Kidney capillary endothelial cell (primary cell): ENCODE measurements at regions not wholly inside any gene's neighbourhood (a gene's known extent, or its start where the extent isn't known, plus 50 kb on each side); places are given as distances from the start of the nearest gene placed in this dataset.
"Not testable (repeated sequence)": the region's sequence is repeated elsewhere in the genome, so short reads cannot be mapped to it uniquely, and the experiment has no call there.

Experiments
- DNase-seq: peaks from one replicate; pipeline ENCODE4 v3.0.0-alpha.2; 2018; ENCODE audit warnings: low spot score

DNA sequence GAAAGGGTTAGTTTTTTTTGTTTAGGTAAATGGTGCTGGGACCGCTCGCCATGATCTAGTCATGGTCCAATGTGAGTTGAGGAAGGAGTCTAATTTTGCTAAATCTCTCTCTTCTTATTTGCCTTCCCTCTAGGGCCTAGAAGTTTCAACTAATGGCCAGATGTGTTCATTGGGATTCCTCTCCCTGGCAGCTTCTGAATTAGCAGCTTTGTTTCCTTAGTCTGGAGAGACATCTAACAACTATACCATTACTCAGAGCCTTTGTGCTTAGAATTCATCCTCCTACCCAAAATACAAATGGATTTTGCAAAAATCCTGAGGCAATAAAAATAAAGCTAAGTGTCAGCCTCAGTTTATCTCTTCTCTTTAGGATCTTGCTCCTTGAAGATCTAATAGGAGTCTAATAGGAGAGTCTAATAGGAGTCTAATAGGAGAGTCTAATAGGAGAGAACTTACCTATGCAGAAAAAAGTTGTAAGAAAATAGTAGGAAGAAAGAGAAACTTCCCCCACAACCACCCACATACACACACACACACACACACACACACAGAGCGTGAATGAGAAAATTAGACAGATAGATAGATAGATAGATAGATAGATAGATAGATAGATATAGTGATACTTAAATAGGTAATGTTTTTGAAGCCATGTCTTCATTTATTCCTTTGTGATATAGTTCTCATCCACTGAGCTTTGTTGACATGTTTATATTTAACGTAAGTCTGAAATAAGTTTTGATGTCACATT lies 980.5 kb upstream of the CNTN5 start:
- no peak for DNase-seq

DNA sequence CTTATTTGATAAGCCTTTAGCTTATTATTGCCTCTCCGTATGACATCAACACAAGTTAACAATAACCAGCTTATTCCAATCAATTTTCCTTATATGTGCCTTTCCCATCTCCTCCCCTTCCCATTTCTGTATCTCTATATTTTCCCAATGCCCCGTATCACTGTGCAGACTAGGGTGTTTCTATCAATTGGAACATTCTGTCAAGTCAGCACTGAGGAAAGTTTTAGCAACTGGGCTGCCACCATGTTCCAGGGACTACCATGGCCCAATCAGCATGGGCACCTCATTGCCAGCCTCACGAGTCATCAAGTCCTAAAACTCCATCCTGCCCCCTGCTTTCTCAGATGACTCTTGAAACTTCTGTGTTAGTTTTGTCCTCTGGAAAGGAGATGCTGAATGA lies 973.1 kb upstream of the CNTN5 start:
- DNase-seq = no peak

GRCh38 chr11:98053851-98054250 lies 966.9 kb upstream of the CNTN5 start:
- DNase-seq = no peak

DNA sequence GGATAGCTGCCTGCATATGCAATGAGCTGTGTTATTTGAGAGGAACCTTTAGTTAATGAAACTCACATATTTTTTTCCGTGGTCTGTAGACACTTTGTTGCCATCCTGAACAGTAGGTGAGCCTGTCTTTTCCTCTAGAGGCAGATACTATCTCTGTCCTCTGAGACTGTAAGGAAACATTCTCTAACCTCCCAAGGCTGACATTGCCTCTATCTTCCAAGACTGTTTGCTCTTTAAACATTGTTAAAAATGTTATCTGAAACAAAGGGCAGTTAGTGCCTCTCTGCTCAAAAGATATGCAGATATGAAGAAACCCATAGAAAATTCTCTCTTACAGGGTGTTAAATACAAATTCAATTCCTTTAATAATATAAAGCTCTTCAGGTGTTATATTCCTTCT lies 963.8 kb upstream of the CNTN5 start:
- no peak for DNase-seq

DNA sequence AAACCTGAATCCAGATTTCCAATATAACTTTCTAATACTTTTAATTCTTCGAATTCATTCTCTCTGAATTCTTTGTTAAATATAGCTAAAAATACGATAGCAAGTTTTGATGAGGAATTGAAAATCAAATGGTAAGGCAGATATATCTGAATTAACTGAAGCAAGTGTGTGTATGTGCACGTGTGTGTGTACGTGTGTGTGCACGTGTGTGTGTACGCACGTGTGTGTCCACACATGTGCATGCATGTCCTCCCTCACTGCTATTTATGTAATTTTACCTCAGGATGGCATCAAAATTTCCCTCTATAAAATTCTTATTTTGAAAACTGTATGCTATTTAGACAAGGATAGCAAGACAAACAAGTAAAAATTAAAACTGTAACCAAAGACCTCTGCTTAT lies 961.3 kb upstream of the CNTN5 start:
- no peak for DNase-seq

DNA sequence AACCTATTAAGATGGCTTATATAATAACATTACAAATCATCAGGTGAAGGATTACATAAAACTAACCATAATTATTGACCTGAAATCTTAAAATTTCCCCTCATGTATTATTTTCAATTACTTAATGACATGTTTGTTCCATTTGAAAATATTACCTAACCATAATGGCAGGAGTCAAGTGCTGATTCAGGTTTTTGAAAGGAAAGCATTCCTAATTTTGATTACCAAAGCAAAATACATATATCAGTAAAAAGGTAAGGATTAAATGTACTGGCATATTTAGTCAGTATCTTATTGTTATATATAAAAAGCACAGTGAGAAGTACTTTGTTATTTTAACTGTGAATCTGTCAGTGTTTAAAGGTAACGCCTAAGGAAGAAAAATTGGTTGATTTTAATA lies 960.0 kb upstream of the CNTN5 start:
- DNase-seq = no peak

- DNase-seq = no peak
Measured at GRCh38 chr11:98061858-98062257, 958.9 kb upstream of the CNTN5 start.

DNA sequence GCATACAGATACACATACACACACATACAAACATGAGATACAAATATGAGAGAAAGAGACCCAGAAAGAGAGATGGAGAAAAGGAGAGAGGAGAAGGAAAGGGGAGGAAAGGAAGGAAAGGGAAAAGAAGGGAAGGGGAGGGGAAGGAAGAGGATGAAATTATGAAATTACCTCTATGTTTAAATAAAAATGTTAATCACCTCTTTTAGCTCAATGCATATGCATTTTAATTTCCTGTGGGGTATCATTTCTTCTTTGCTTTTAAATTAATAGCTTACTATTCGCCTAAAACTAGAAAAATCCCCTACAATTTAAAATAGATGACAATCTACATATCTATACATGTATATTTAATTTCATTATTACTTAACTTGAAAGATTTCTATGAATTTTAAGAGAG lies 958.0 kb upstream of the CNTN5 start:
- DNase-seq = no peak

GRCh38 chr11:98068251-98068650 lies 952.5 kb upstream of the CNTN5 start:
- no peak for DNase-seq

DNA sequence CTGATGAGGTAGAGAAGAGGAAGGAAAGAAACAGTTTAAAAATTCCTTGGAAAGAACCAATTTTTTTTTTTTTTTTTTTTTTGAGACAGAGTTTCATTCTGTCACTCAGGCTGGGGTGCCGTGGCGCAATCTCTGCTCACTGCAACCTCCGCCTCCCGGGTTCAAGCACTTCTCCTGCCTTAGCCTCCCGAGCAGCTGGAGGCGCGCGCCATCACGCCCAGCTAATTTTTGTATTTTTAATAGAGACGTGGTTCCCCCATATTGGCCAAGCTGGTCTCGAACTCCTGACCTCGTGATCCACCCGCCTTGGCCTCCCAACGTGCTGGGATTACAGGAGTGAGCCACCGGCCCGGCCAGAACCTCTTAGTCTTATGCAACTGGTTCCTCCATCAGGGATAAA lies 951.6 kb upstream of the CNTN5 start:
- DNase-seq = not testable (repeated sequence)

DNA sequence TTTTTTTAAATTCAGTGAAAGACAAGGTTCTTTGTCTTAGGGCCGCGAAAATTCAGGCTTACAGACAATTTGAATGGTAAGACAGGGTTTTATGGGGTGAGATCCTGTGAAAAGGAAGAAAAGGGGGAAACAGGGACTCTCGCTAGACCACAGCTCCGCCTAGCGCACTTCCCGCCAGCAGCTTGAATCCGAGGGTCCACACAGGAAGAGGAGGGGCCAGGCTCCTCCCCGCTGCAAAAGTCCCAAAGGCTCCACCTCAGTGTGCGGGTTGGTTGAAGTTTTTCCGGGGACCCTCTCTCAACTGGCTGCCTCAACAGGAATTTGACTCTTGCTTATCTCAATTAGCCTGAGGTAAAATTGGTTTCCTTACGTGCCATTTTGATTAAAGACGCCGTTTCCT lies 950.9 kb upstream of the CNTN5 start:
- DNase-seq = no peak

DNA sequence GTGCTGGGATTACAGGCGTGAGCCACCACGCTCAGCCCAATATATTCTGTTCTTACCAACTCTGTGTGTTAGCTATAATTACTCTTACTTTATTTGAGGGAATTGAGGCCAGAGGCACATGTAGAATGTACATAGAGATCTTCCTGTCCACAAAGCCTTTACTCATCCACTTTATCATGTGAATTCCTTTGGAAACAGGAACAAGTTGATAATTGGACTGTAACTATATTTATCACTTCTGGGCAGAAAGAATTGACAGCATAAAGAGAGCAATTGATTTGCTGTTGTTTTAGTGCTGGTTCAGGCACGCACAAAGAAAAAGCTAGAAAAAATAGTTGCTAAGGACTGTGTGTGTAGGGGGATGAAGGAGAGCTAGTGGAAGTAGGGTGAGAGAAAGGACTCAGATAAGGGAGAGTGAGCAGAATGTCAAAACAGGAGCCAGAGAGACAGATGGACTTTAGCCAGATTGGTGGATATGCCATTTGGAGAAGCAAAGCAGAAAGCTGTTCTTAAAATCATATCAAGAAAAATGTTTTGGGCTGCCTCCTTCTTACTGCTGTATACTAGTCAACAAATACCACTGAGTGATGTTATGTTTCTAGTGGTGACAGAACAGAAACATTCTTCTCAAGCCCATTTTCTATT lies 929.8 kb upstream of the CNTN5 start:
- DNase-seq = no peak

DNA sequence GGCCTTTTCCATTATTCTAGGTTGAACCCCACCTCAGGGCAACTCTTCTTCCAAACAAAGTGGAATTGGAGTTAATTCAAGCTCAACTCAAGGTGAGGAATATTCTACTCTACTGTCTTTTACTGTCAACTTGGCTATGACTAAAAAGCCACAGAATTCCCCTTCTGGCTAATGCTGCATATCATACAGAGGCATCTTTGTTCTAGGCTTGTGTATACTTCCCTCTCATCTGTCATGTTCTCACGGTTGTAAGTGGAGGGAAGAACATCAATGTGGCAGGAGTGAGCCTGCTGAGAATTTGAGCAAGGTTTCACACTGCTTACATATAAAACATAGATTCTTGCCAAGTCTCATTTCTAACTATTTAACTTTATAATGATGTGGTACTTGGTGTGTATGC lies 921.4 kb upstream of the CNTN5 start:
- no peak for DNase-seq

DNA sequence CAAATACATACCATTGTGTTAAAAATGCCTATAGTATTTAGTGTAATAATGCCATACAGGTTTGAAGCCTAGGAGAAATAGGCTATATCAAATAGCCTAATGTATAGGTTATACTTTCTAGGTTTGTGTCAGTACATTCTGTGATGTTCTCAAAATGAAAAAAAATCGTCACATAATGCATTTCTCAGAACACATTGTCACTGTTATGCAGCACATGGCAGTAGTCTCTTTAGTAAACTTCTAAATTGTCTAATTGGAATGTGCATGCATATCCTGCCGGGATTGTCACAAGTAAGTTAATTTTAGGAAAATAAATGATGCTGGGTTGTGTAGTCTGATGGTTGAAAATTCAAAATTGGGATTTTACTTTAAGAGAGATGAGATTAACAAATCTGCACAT lies 920.1 kb upstream of the CNTN5 start:
- DNase-seq = no peak

DNA sequence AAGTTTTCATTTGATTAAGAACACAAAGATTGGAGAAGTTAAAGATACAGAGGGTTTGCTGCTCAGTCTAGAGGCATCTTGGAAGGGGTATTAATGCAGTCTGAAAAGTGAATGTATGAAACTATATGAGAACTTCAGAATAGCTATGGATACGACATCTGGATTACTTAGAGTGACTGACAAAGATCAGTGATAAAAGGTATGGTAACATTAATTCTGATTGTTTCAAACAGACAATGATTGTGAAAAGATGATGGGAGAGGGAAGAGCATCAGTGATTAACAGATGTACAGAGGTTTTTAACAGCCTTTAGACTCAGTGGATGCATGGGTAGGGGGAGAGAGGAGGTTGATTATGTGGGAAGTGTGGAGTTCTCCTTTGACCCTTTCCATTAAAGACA lies 919.4 kb upstream of the CNTN5 start:
- no peak for DNase-seq

- DNase-seq = no peak
Measured at GRCh38 chr11:98104249-98104648, 916.5 kb upstream of the CNTN5 start.

GRCh38 chr11:98107736-98108135 lies 913.0 kb upstream of the CNTN5 start:
- no peak for DNase-seq

DNA sequence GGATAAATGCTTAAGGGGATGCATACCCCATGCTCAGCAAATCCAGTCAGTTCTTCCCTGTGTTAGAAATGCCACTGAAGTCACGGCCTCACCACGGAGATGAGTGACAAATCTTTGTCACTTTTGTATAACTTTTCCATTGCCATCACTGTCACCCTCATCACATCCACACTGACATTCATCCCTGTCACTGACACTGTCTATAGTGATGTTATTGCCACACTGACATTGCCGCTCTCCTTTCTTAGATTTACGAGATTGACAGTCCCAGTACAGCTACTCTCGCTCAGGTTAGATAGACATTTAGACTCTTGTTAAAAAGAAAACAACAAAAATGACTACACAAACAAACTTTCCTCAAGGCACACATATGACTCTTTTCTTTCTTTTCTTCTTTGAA lies 910.7 kb upstream of the CNTN5 start:
- DNase-seq = no peak

DNA sequence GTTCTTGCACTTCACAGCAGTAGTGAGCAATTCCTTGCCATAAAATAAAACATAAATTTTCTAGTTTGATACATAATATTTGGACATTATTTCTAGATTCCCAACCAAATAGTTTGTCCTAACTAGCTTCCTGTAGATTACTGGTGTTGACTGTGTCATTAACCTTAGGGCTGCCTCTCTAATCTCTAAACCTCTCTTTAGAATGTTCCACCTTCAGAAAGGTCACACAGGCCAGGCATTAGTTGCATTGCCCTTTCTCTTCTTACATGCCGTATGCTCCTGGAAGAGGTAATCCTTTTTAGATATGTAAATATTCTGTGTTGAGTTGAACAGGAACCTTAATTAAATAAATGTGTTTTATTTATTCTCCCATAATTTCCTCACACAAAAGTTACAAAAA lies 904.9 kb upstream of the CNTN5 start:
- DNase-seq = no peak

- DNase-seq = no peak
Measured at GRCh38 chr11:98130117-98130625, 890.6 kb upstream of the CNTN5 start.

- DNase-seq = no peak
Measured at GRCh38 chr11:98136357-98136756, 884.4 kb upstream of the CNTN5 start.

- DNase-seq = no peak
Measured at GRCh38 chr11:98137437-98137836, 883.3 kb upstream of the CNTN5 start.

- no peak for DNase-seq
Measured at GRCh38 chr11:98143661-98144060, 877.1 kb upstream of the CNTN5 start.

- DNase-seq = no peak
Measured at GRCh38 chr11:98153752-98154151, 867.0 kb upstream of the CNTN5 start.
